Stimulated activated CD8-positive, alpha-beta memory T cell treated with anti-CD3 and anti-CD28 coated beads, Interleukin-4, amount 100 ng/mL, for 48 hours (primary cell): ENCODE measurements at regions not wholly inside any gene's neighbourhood (a gene's known extent, or its start where the extent isn't known, plus 50 kb on each side); places are given as distances from the start of the nearest gene placed in this dataset.

Source experiments
- DNase-seq: peaks from one replicate; pipeline ENCODE4 v3.0.0-alpha.2; 2020

GRCh38 chr10:2980791-2981360 is 86.5 kb upstream of the PFKP start:
- no peak for DNase-seq

- DNase-seq: no peak
These were observed 87.2 kb upstream of the PFKP start for GRCh38 chr10:2980116-2980515.

- DNase-seq: no peak
These were observed 88.0 kb upstream of the PFKP start for GRCh38 chr10:2979306-2979705.

DNA sequence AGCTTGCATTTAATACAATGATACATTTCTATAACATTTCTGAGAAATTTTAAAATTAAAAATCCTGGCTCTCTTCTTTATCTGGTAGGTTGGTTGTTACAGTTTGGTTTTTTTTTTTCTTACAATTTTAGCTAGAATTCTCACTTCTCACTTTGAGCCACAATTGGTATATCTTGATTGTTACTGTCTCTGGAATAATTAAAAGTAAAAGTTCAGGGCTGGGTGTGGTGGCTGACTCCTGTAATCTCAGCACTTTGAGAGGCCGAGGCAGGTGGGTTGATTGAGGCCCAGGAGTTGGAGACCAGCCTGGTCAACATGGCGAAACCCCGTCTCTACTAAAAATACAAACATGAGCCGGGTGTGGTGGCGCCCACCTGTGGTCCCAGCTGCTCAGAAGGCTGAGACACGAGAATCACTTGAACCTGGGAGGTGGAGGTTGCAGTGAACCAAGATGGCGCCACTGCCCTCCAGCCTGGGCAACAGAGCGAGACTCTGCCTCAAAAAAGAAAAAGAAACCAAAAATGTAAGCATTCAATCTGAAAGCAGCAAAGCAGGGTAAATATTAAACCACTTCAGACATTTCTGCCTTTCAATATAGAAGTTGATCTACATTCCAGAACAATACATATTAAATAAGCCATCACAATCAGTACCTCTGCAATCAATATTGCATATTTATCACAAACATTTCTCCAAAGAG is 88.6 kb upstream of the PFKP start:
- no peak for DNase-seq

DNA sequence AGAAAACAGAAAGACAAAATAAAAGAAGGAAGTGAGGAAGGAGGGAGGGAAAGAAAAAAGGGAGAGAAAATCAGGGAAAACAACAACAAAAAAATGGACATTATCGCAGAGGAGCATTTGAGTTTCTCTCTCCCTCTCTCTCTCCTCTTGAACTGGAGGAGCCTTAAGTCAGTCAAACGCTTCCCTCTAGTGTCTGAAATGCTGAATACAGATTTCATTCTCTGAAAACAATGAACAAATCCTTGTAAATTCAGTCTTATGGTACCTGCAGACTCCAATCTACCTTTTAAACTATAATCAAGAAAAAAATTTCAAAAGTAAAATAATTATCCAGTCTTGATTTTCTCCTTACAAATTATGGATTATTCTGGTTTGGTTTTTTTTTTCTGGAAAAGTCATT is 89.2 kb upstream of the PFKP start:
- no peak for DNase-seq

GRCh38 chr10:2974503-2975207 is 92.7 kb upstream of the PFKP start:
- no peak for DNase-seq

DNA sequence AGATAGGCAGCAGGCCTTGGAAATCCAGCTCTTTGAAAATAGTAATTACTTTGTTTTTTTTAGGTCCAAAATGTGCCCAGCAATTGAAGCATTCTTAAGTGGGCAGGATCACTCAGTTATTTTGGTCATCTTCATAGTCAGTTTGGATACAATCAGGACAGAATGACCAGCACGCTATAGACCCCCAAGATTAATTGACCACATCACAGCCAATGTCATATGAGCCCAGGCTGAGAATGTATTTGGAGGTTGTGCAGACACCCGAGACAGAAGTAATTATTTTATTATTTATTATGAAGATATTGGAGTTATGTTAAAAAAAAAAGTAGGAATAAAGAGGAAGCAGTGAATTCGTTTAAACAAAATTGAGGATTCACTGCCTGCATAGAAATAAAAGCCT is 93.3 kb upstream of the PFKP start:
- no peak for DNase-seq

GRCh38 chr10:2972810-2973209 is 94.5 kb upstream of the PFKP start:
- DNase-seq: no peak

DNA sequence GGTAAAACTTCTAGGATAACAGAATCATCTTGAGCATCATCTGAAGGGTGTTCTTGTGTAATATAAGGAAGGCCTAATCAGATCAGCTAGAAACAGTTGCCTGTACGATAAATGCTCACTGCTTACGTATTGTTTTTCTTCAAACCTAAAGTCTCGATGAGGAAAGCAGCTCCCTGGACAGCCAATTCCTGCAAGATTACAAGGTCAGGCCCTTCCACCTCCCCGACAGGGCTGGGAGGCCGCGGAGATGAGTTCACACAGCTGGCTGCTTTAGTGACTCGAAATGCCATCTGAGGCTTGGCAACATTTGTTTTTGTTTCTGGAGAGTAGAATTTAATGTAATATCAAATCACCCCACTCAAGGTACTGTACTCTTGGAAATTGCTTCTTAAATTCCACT is 95.1 kb upstream of the PFKP start:
- DNase-seq: no peak

- DNase-seq: no peak
These were observed 97.0 kb upstream of the PFKP start for GRCh38 chr10:2970190-2970823.

GRCh38 chr10:2968401-2969058 is 98.8 kb upstream of the PFKP start:
- DNase-seq: no peak

- DNase-seq: no peak
These were observed 101.2 kb upstream of the PFKP start for GRCh38 chr10:2966134-2966533.

- DNase-seq: no peak
These were observed 102.6 kb upstream of the PFKP start for GRCh38 chr10:2964632-2965296.

GRCh38 chr10:2963889-2964631 is 103.3 kb upstream of the PFKP start:
- no peak for DNase-seq

GRCh38 chr10:2962194-2962593 is 105.2 kb upstream of the PFKP start:
- DNase-seq: no peak

- no peak for DNase-seq
These were observed 108.7 kb upstream of the PFKP start for GRCh38 chr10:2958659-2959058.

DNA sequence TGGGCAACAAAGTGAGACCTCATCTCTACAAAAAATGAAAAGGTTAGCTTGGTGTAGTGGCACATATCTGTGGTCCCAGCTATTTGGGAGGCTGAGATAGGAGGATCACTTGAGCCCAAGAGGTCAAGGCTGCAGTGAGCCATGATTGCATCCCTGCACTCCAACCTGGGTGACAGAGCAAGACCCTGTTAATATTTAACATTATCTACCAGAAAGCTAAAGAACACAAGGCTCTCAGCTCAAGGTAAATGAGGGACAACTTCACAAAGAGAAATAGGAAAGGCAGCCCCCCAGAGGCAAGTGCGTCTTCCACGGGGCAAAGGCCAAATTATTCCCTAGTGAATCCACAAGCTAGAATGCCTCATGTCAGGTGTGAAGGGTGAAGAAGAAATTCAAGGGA is 109.6 kb upstream of the PFKP start:
- DNase-seq: no peak

DNA sequence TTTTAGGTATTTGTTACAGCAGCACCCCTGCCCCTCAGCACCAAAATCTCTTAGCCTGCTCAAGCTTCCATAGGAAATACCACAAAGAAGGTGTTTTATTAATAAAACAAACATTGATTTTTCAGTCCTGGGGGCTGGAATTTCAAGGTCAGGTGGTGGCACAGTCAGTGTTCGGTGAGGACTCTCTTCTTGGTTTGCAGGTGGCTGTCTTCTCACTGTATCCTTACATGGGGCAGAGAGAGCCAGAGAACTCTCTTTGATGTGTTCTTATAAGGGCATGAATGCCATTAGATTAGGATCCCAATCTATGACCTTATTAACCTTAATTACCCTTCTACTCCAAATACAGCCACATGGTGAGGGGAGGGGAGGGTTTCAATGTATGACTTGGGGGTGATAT is 112.3 kb upstream of the PFKP start:
- no peak for DNase-seq

DNA sequence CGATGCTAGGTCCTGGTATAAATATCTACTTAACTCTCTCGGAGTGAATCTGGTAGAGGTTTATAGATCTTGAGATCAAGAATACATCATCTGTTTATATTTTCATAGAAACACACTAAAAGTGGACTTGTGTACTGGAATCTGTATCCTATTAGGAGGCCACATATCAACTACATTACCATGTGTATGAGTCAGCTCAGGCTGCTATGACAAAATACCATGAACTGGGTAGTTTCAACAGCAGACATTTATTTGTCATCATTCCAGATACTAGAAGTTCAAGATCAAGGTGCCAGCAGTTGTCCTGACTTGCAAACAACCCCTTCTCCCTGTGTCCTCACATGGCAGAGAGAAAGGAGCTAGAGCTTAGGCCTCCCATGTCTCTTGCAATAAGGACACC is 113.9 kb upstream of the PFKP start:
- DNase-seq: no peak

GRCh38 chr10:2951235-2951835 is 116.0 kb upstream of the PFKP start:
- no peak for DNase-seq

DNA sequence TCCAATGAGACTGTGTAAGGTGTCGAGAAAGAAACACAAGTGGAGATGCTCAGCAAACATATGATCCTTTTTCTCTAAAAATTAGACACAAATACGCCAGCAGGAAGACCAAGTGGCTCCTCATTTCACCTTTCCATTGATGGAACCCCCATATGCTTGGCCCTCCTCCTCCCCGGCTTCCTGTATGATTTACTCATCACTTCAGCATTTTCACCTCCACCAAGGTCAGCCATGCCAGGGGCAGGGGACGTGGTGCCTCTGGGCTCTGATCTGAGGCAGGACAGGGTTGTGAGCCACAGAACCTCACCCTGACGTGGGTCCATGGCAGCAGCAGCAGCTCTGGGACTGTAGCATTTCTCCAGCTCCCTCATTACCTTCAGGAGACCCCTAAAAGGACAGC is 116.8 kb upstream of the PFKP start:
- DNase-seq: no peak

DNA sequence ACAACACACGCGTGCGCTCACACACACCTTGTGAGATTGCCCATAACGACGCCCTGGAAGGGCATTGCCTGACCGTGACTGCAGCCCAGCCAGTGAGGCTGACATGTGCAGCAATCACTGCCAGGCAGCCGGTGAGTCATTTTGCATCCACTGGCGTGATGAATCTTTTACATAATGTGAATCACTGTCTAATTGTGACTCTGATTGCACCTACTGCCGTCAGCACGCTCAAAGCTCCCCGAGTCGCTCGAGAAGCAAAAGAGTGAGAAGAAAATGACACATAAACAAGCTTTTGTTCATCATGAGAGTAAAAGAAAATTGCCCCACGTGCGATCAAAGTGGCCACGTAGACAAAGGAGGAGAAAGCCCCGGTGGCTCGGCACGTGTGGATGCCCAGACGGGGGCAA is 117.4 kb upstream of the PFKP start:
- DNase-seq: peak; percentile 66
